Activated CD4-positive, alpha-beta memory T cell treated with anti-CD3 and anti-CD28 coated beads for 36 hours (primary cell): ENCODE measurements at regions not wholly inside any gene's neighbourhood (a gene's known extent, or its start where the extent isn't known, plus 50 kb on each side); places are given as distances from the start of the nearest gene placed in this dataset.

Source experiments
- CTCF ChIA-PET: fragments of 350-600 bp; sonication (Branson Sonifier 250); formaldehyde crosslinking; loops from one replicate; lab custom pipeline; 2021; ENCODE audit warnings: antibody characterized with exemption, inconsistent platforms; lab: Charles Lee
- POLR2A ChIA-PET: fragments of 350-600 bp; sonication (Branson Sonifier 250); formaldehyde crosslinking; loops from one replicate; lab custom pipeline; 2021; ENCODE audit warnings: antibody characterized with exemption; lab: Charles Lee
- DNase-seq: peaks from one replicate; pipeline ENCODE4 v3.0.0-alpha.2; 2020
- H3K27ac Mint-ChIP-seq: one replicate; pipeline ENCODE4 v1.8.0; 2021; ENCODE audit warnings: mixed read lengths
- H3K27me3 Mint-ChIP-seq: one replicate; pipeline ENCODE4 v1.8.0; 2021; ENCODE audit warnings: mixed read lengths
- H3K36me3 Mint-ChIP-seq: one replicate; pipeline ENCODE4 v1.8.0; 2021; ENCODE audit warnings: mixed read lengths
- H3K4me1 Mint-ChIP-seq: one replicate; pipeline ENCODE4 v1.8.0; 2021; ENCODE audit warnings: low read depth, mixed read lengths
- H3K4me3 Mint-ChIP-seq: one replicate; pipeline ENCODE4 v1.8.0; 2021; ENCODE audit warnings: mild to moderate bottlenecking, mixed read lengths
- H3K9me3 Mint-ChIP-seq: one replicate; pipeline ENCODE4 v1.8.0; 2021; ENCODE audit warnings: mixed read lengths
- intact Hi-C: fragments of 100-400 bp; cut with micrococcal nuclease; formaldehyde crosslinking; loops from one replicate; pipeline ENCODE4 v1.15.1; 2023

GRCh38 chr18:59049721-59050660 is 89.7 kb upstream of the SEC11C start:
- no peak for DNase-seq
- H3K4me3 Mint-ChIP-seq = no peak overlapping the region
- H3K4me1 Mint-ChIP-seq = no peaks in the 10 kb centered on the region
- no peaks in the 10 kb centered on the region for H3K36me3 Mint-ChIP-seq
- intact Hi-C loops = no loop called here
- peaks cover 15% of the 10 kb centered on the region for H3K27me3 Mint-ChIP-seq
- ChIA-PET CTCF (interaction anchor here (1.0 kb wide), 2 partner anchors 20 to 281 kb away, joined by 5 to 6 read pairs; no protein-coding TSS in a partner anchor), POLR2A (no interaction called here)
- H3K27ac Mint-ChIP-seq = no peak overlapping the region
- no peaks in the 10 kb centered on the region for H3K9me3 Mint-ChIP-seq

DNA sequence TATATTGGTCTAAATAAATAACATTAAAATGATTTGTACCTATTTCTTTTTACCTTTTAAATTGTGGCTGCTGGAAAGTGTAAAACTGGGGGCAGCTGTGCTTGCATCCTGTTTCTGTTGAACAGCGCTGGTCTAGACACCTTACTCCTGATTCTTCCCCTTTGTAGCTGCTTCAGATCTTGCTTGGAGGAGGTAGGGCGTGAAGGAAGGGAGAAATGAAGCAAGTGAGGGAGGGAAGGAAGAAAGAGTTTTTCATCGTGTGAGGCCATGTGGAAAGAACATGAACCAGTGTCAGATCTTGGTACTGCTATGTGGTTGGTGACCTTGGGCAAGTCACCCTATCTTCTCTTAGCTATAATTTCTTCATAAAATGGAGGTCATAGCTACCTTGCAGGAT is 89.0 kb upstream of the SEC11C start:
- CTCF ChIA-PET = interaction anchor here (1.0 kb wide), 2 partner anchors 20 to 282 kb away, joined by 5 to 6 read pairs; no protein-coding TSS in a partner anchor
- no peak overlapping the region for H3K4me3 Mint-ChIP-seq
- intact Hi-C loops = no loop called here
- no peaks in the 10 kb centered on the region for H3K9me3 Mint-ChIP-seq
- no peak overlapping the region for H3K27ac Mint-ChIP-seq
- no peaks in the 10 kb centered on the region for H3K36me3 Mint-ChIP-seq
- no peak for DNase-seq
- H3K4me1 Mint-ChIP-seq = no peaks in the 10 kb centered on the region
- POLR2A ChIA-PET = no interaction called here
- peaks cover 15% of the 10 kb centered on the region for H3K27me3 Mint-ChIP-seq

GRCh38 chr18:59051470-59052165 is 88.1 kb upstream of the SEC11C start:
- no peak for DNase-seq
- H3K27ac Mint-ChIP-seq = no peak overlapping the region
- no peaks in the 10 kb centered on the region for H3K4me1 Mint-ChIP-seq
- ChIA-PET CTCF (interaction anchor here (1.0 kb wide), 2 partner anchors 19 to 283 kb away, joined by 5 to 6 read pairs; no protein-coding TSS in a partner anchor), POLR2A (no interaction called here)
- H3K27me3 Mint-ChIP-seq = peaks cover 12% of the 10 kb centered on the region
- H3K9me3 Mint-ChIP-seq = no peaks in the 10 kb centered on the region
- H3K36me3 Mint-ChIP-seq = no peaks in the 10 kb centered on the region
- H3K4me3 Mint-ChIP-seq = no peak overlapping the region
- intact Hi-C loops = no loop called here

DNA sequence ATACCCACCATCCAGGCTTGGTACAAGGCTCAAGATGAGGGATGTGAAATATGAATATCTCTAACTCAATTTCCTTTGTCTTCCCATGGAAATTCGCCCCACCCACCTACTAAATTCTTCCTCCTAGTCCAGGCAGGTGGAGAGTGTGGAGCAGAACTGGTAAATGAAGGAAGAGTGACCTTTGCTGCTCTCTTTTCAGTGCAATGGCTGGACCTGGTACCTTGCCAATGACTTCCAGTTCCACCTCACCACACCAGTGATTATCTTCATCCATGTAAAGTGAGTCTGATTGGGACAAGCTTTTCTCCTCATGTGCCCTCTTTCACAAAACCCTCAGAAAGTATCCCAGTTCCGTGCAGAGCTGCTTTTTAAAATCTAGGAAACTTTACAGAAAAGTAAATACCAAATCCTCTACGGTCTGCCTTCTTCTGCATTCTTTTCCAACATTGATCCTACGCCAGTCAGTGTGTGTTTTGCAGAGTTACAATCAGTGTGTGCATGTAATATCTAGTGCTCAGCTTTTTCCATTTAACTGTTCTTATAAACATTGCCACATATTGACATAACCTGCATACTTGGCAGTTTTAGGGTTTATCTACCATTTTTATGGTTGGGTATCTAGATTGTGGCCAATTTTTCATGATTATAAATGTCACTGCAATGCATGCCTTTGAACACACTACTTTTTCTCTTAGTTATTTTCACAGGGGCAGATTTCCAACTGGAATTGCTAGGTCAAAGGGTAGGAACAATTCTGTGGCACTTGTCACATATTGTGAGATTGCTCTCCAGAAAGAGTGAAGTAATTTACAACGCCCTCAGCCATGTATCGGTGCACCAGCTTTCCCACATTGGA is 86.5 kb upstream of the SEC11C start:
- POLR2A ChIA-PET = no interaction called here
- no peaks in the 10 kb centered on the region for H3K4me1 Mint-ChIP-seq
- no peak overlapping the region for H3K27ac Mint-ChIP-seq
- no peak for DNase-seq
- H3K36me3 Mint-ChIP-seq = no peaks in the 10 kb centered on the region
- H3K4me3 Mint-ChIP-seq = no peak overlapping the region
- H3K9me3 Mint-ChIP-seq = no peaks in the 10 kb centered on the region
- CTCF ChIA-PET = no interaction called here
- H3K27me3 Mint-ChIP-seq = peaks cover 8% of the 10 kb centered on the region
- intact Hi-C loops = no loop called here

GRCh38 chr18:59054496-59055287 is 85.0 kb upstream of the SEC11C start:
- Mint-ChIP-seq H3K4me3 (no peak overlapping the region), H3K36me3 (no peaks in the 10 kb centered on the region), H3K27me3 (peaks cover 4% of the 10 kb centered on the region), H3K4me1 (no peaks in the 10 kb centered on the region), H3K27ac (no peak overlapping the region), H3K9me3 (no peaks in the 10 kb centered on the region)
- intact Hi-C loops = no loop called here
- ChIA-PET POLR2A (no interaction called here), CTCF (interaction anchor here (1.0 to 1.7 kb wide), 4 partner anchors 272 to 286 kb away, joined by 3 to 8 read pairs (median 4); no protein-coding TSS in a partner anchor)
- no peak for DNase-seq

DNA sequence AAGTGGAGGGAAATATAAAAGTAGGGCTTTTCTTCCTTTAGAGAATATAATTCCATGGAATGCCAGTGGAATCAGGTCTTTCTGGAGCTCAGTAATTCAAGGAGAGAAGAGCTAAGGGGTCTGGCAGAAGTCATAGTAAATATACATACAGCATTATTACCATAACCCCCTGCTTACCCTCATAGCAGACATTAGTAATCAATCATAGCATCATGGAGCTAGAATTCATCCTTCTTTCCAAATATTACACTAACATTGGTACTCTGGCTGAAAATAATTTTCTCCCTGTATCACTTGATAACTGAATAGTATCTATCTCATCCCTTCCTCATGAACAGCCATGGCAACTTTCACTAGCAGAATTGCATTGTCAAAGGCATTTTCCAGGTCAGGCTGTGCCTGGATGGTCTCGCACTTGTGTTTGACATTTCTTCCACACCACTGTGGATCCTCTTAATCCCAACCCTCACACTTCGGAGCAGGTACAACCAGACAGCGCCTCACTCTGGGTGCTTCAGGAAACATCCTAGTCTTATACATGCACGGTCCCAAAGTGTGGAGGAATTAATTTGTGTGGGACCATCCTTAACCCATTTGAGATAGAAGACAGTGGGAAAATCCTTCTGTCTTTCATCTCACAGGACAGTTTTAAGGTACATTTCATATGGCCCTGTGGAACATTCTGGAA is 84.2 kb upstream of the SEC11C start:
- Mint-ChIP-seq H3K4me1 (no peaks in the 10 kb centered on the region), H3K9me3 (no peaks in the 10 kb centered on the region), H3K27ac (no peak overlapping the region), H3K27me3 (peaks cover 4% of the 10 kb centered on the region), H3K4me3 (no peak overlapping the region), H3K36me3 (no peaks in the 10 kb centered on the region)
- intact Hi-C loops = no loop called here
- ChIA-PET CTCF (interaction anchor here (1.0 to 1.7 kb wide), 4 partner anchors 272 to 287 kb away, joined by 3 to 8 read pairs (median 4); no protein-coding TSS in a partner anchor), POLR2A (no interaction called here)
- DNase-seq = no peak

- no peaks in the 10 kb centered on the region for H3K4me1 Mint-ChIP-seq
- CTCF ChIA-PET = interaction anchor here (1.2 to 5.7 kb wide), 4 partner anchors 14 to 289 kb away, joined by 5 to 38 read pairs (median 6); no protein-coding TSS in a partner anchor
- peak; percentile 82 for DNase-seq
- no peaks in the 10 kb centered on the region for H3K36me3 Mint-ChIP-seq
- no peak overlapping the region for H3K4me3 Mint-ChIP-seq
- H3K27me3 Mint-ChIP-seq = peaks cover 9% of the 10 kb centered on the region
- H3K27ac Mint-ChIP-seq = no peak overlapping the region
- H3K9me3 Mint-ChIP-seq = no peaks in the 10 kb centered on the region
- POLR2A ChIA-PET = no interaction called here
- intact Hi-C loops = loop anchor here (1.0 kb wide), 1 partner anchor 276 kb away; no protein-coding TSS in a partner anchor
Measured at GRCh38 chr18:59056706-59057492, 82.8 kb upstream of the SEC11C start.

- Mint-ChIP-seq H3K9me3 (no peaks in the 10 kb centered on the region), H3K36me3 (no peaks in the 10 kb centered on the region), H3K27ac (no peak overlapping the region), H3K4me3 (no peak overlapping the region), H3K4me1 (no peaks in the 10 kb centered on the region), H3K27me3 (peaks cover 14% of the 10 kb centered on the region)
- CTCF ChIA-PET = interaction anchor here (1.2 to 5.7 kb wide), 4 partner anchors 13 to 276 kb away, joined by 5 to 38 read pairs (median 6); no protein-coding TSS in a partner anchor
- intact Hi-C loops = loop anchor here (1.0 kb wide), 1 partner anchor 276 kb away; no protein-coding TSS in a partner anchor
- POLR2A ChIA-PET = no interaction called here
- no peak for DNase-seq
Measured at GRCh38 chr18:59057493-59057795, 82.2 kb upstream of the SEC11C start.

- H3K27ac Mint-ChIP-seq = no peak overlapping the region
- intact Hi-C loops = loop anchor here (1.0 kb wide), 1 partner anchor 277 kb away; no protein-coding TSS in a partner anchor
- POLR2A ChIA-PET = no interaction called here
Measured at GRCh38 chr18:59057969-59058368, 81.7 kb upstream of the SEC11C start.

DNA sequence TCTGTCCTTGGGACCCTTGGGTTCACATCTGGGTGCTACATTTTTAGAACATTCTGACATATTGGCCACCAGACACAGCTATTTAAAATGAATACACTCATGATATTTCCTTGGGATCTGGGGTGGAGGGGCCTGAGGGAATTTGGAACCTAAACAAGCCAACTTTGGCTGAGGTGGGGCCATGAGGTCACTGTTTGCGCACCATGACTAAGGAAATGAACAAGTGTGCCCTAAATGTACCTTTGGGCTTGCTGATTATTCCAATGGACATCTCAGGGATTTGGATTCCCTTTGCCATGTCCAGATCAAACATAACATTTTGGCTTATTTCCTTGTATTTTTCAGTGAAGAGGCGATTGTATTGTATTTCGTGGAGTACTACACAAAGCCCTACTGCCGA is 80.5 kb upstream of the SEC11C start:
- H3K9me3 Mint-ChIP-seq = no peaks in the 10 kb centered on the region
- no peak overlapping the region for H3K4me3 Mint-ChIP-seq
- CTCF ChIA-PET = interaction anchor here (1.2 to 5.7 kb wide), 4 partner anchors 12 to 279 kb away, joined by 3 to 38 read pairs (median 7); no protein-coding TSS in a partner anchor

More at GRCh38 chr18:59057969-59058368, 81.7 kb upstream of the SEC11C start:
- Mint-ChIP-seq H3K9me3 (no peaks in the 10 kb centered on the region), H3K27me3 (peaks cover 14% of the 10 kb centered on the region), H3K4me3 (no peak overlapping the region), H3K4me1 (no peaks in the 10 kb centered on the region), H3K36me3 (no peaks in the 10 kb centered on the region)
- no peak for DNase-seq
- CTCF ChIA-PET = interaction anchor here (0.8 to 5.7 kb wide), 5 partner anchors 13 to 290 kb away, joined by 3 to 38 read pairs (median 5); no protein-coding TSS in a partner anchor

More for the DNA sequence above, 80.5 kb upstream of the SEC11C start:
- DNase-seq = no peak
- POLR2A ChIA-PET = no interaction called here
- no peaks in the 10 kb centered on the region for H3K36me3 Mint-ChIP-seq
- peaks cover 15% of the 10 kb centered on the region for H3K27me3 Mint-ChIP-seq
- intact Hi-C loops = no loop called here
- H3K4me1 Mint-ChIP-seq = no peaks in the 10 kb centered on the region
- H3K27ac Mint-ChIP-seq = no peak overlapping the region
